ENCODE measurements at regions not wholly inside any gene's neighbourhood (a gene's known extent, or its start where the extent isn't known, plus 50 kb on each side); places are given as distances from the start of the nearest gene placed in this dataset.

DNA sequence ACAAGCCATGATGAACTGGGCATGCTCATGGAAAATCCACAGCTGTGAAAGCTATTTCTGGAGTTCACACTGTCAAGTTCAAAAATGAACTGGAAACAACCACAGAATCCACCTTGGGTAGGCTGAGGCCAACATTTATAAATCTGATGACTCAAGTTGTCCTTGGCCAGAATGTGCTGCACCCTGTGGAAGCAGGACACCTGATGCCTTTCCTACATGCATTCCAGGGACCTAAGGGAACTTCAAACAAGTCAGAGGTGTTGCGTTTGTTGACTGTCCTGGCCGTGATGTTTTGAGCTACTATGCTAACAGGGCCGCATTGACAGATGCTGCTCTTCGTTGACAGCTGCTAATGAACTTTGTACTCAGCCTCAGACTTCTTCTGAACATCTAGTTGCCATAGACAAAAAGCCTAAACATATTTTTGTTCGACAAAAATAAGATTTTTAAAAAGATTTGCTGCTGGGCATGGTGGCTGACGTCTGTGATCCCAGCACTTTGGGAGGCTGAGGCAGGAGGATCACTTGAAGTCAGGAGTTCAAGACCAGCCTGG lies 127.9 kb upstream of the SLC45A1 start (continued):
- TF ChIP-seq, protein P1, sequence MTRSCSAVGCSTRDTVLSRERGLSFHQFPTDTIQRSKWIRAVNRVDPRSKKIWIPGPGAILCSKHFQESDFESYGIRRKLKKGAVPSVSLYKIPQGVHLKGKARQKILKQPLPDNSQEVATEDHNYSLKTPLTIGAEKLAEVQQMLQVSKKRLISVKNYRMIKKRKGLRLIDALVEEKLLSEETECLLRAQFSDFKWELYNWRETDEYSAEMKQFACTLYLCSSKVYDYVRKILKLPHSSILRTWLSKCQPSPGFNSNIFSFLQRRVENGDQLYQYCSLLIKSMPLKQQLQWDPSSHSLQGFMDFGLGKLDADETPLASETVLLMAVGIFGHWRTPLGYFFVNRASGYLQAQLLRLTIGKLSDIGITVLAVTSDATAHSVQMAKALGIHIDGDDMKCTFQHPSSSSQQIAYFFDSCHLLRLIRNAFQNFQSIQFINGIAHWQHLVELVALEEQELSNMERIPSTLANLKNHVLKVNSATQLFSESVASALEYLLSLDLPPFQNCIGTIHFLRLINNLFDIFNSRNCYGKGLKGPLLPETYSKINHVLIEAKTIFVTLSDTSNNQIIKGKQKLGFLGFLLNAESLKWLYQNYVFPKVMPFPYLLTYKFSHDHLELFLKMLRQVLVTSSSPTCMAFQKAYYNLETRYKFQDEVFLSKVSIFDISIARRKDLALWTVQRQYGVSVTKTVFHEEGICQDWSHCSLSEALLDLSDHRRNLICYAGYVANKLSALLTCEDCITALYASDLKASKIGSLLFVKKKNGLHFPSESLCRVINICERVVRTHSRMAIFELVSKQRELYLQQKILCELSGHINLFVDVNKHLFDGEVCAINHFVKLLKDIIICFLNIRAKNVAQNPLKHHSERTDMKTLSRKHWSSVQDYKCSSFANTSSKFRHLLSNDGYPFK (CRISPR knock-in tag; IDR thresholded peaks at IDR 0.05; ENCODE audit: borderline replicate concordance) = peak; percentile 59; the same call in 1 of the 2 replicates
- TF ChIP-seq ZNF747 (CRISPR knock-in tag; IDR thresholded peaks at IDR 0.05; ENCODE audit: borderline replicate concordance) = peak; percentile 66; the same call in 1 of the 2 replicates
- TF ChIP-seq HNF4A (CRISPR knock-in tag; IDR thresholded peaks at IDR 0.05) = peak; percentile 98
- TF ChIP-seq ZBTB1 (CRISPR knock-in tag; IDR thresholded peaks at IDR 0.05; ENCODE audit: borderline replicate concordance) = no peak
- TF ChIP-seq KMT2A (CRISPR knock-in tag; IDR thresholded peaks at IDR 0.05) = peak; percentile 40; the same call in 1 of the 2 replicates
- TF ChIP-seq TCF7 (IDR thresholded peaks at IDR 0.05; ENCODE audit: low read depth) = peak; percentile 94
- TF ChIP-seq, protein P2, sequence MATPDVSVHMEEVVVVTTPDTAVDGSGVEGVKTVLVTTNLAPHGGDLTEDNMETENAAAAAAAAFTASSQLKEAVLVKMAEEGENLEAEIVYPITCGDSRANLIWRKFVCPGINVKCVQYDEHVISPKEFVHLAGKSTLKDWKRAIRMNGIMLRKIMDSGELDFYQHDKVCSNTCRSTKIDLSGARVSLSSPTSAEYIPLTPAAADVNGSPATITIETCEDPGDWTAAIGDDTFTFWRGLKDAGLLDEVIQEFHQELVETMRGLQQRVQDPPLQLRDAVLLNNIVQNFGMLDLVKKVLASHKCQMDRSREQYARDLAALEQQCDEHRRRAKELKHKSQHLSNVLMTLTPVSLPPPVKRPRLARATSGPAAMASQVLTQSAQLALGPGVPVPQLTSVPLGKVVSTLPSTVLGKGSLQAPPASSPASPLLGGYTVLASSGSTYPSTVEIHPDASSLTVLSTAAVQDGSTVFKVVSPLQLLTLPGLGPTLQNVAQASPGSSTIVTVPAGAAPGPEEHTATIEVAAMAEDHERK (CRISPR knock-in tag; IDR thresholded peaks at IDR 0.05; ENCODE audit: low read depth) = no peak
- TF ChIP-seq TBX3 (IDR thresholded peaks at IDR 0.05; ENCODE audit: borderline replicate concordance) = peak; percentile 99
- peak; percentile 66; the same call in 1 of the 2 replicates for TF ChIP-seq NAIF1 (CRISPR knock-in tag; IDR thresholded peaks at IDR 0.05; ENCODE audit: borderline replicate concordance)
- no peak for TF ChIP-seq NFATC3 (CRISPR knock-in tag; IDR thresholded peaks at IDR 0.05)
- 0 out of 2 replicates have a peak, but pooled peaks have one; percentile 67 for TF ChIP-seq ZBTB44 (CRISPR knock-in tag; IDR thresholded peaks at IDR 0.05)
- TF ChIP-seq ZNF205 (CRISPR knock-in tag; IDR thresholded peaks at IDR 0.05) = peak; percentile 94
- TF ChIP-seq CHD2 (IDR thresholded peaks at IDR 0.05; ENCODE audit: low read depth, low read length) = no peak
- TF ChIP-seq FOXK1 (CRISPR knock-in tag; IDR thresholded peaks at IDR 0.05; ENCODE audit: borderline replicate concordance, low read depth) = peak; percentile 97
- peak; percentile 77 for TF ChIP-seq ZFX (CRISPR knock-in tag; IDR thresholded peaks at IDR 0.05; ENCODE audit: low read depth)
- TF ChIP-seq SMAD9 (CRISPR knock-in tag; IDR thresholded peaks at IDR 0.05) = no peak
- TF ChIP-seq ZNF563 (CRISPR knock-in tag; IDR thresholded peaks at IDR 0.05) = peak; percentile 53; the same call in 1 of the 2 replicates
- TF ChIP-seq HMG20A (CRISPR knock-in tag; IDR thresholded peaks at IDR 0.05; ENCODE audit: borderline replicate concordance) = peak; percentile 99
- TF ChIP-seq ZBTB3 (CRISPR knock-in tag; IDR thresholded peaks at IDR 0.05; ENCODE audit: borderline replicate concordance, low read depth) = no peak
- TF ChIP-seq ZNF430 (CRISPR knock-in tag; IDR thresholded peaks at IDR 0.05) = peak; percentile 73
- TF ChIP-seq KDM3A (CRISPR knock-in tag; IDR thresholded peaks at IDR 0.05; ENCODE audit: low read depth) = peak; percentile 80; the same call in 1 of the 2 replicates
- TF ChIP-seq, protein P3, sequence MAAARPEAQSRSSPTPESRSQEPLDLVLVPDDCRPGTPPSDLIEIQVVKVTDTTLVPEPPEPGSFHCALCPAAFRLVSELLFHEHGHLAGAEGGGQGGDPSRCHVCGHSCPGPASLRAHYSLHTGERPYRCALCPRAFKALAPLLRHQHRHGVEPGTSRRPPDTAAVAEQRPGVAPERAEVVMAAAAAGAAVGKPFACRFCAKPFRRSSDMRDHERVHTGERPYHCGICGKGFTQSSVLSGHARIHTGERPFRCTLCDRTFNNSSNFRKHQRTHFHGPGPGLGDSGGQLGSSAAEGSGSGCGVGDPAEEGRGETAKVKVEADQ (CRISPR knock-in tag; IDR thresholded peaks at IDR 0.05; ENCODE audit: borderline replicate concordance) = 0 out of 2 replicates have a peak, but pooled peaks have one; percentile 49
